VCaP (cell line): ENCODE measurements at regions not wholly inside any gene's neighbourhood (a gene's known extent, or its start where the extent isn't known, plus 50 kb on each side); places are given as distances from the start of the nearest gene placed in this dataset.
"Not testable (repeated sequence)": the region's sequence is repeated elsewhere in the genome, so short reads cannot be mapped to it uniquely, and the experiment has no call there.

ENCODE experiments used
- H3K27ac ChIP-seq: fragments of 450-650 bp; 2 replicates; pipeline ENCODE4 v1.5.1; 2017
- TF ChIP-seq, protein P1 (sequence below): fragments of 450-650 bp; conservative IDR thresholded peaks from 2 replicates; pipeline ENCODE4 v1.5.1; 2017; ENCODE audit warnings: mild to moderate bottlenecking, moderate library complexity

DNA sequence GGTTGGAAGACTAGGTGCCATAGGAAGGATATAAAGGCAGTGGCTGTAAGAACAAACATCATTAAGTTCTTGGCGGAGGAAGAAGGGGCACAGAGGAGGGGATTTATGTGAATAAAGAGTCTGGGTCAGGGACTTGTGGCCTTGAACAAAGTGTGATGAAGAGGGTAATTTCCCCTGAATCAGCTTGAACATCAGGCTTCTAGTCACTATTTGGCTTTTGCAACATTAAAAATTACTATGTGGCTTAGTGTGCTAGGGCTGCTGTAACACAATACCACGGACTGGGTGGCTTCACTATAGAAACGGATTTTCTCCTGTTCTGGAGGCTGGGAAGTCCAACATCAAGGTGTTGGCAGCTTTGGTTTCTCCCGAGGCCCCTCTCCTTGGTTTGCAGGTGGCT lies 70.5 kb upstream of the CNIH3 start:
- H3K27ac ChIP-seq, result no peak overlapping the region
- TF ChIP-seq, protein P1, sequence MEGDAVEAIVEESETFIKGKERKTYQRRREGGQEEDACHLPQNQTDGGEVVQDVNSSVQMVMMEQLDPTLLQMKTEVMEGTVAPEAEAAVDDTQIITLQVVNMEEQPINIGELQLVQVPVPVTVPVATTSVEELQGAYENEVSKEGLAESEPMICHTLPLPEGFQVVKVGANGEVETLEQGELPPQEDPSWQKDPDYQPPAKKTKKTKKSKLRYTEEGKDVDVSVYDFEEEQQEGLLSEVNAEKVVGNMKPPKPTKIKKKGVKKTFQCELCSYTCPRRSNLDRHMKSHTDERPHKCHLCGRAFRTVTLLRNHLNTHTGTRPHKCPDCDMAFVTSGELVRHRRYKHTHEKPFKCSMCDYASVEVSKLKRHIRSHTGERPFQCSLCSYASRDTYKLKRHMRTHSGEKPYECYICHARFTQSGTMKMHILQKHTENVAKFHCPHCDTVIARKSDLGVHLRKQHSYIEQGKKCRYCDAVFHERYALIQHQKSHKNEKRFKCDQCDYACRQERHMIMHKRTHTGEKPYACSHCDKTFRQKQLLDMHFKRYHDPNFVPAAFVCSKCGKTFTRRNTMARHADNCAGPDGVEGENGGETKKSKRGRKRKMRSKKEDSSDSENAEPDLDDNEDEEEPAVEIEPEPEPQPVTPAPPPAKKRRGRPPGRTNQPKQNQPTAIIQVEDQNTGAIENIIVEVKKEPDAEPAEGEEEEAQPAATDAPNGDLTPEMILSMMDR, result no peak

DNA sequence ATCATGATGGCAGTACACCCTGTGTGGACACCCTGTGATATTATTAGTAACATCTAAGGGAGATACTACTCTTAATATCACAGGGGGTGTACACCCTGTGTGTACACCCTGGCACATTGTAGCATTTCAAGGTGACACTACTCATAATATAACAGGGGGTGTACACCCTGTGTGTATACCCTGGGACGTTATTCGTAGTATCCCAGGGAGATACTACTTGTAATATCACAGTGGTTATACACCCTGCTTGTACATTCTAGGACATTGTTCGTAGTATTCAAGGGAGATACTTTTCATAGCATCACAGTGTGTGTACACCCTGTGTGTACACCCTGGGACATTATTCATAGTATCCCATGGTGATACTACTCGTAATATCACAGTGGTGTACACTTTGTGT lies 67.4 kb upstream of the CNIH3 start:
- TF ChIP-seq, protein P1, result no peak
- H3K27ac ChIP-seq, result no peak overlapping the region

DNA sequence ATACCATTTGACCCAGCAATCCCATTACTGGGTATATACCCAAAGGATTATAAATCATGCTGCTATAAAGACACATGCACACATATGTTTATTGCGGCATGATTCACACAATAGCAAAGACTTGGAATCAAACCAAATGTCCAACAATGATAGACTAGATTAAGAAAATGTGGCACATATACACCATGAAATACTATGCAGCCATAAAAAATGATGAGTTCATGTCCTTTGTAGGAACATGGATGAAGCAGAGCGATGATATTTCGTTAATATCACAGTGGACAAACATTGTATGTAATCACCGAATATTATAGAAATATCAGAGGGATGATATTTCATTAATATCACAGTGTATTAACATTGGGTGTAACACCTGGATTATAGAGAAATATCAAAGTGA lies 64.9 kb upstream of the CNIH3 start:
- not testable (repeated sequence) for H3K27ac ChIP-seq

DNA sequence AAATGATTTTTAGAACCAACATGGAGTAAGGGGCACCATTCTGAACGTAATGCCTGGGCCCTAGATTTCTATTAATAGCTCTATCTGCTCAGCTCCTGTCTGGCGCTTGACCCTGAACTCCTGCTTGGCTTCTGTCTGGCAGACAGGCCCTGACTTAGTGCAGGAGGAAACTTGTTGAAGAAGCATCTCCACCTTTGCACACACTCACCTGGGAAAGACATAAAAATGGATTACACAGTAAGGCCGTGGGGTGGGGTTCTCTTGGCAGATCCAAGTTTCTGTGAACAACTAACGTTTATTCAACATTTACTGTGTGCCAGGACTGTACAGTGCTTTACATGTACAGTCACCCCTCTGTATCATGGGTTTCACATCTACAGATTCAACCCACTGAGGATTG lies 62.1 kb upstream of the CNIH3 start:
- H3K27ac ChIP-seq, result no peak overlapping the region
- TF ChIP-seq, protein P1, result no peak

DNA sequence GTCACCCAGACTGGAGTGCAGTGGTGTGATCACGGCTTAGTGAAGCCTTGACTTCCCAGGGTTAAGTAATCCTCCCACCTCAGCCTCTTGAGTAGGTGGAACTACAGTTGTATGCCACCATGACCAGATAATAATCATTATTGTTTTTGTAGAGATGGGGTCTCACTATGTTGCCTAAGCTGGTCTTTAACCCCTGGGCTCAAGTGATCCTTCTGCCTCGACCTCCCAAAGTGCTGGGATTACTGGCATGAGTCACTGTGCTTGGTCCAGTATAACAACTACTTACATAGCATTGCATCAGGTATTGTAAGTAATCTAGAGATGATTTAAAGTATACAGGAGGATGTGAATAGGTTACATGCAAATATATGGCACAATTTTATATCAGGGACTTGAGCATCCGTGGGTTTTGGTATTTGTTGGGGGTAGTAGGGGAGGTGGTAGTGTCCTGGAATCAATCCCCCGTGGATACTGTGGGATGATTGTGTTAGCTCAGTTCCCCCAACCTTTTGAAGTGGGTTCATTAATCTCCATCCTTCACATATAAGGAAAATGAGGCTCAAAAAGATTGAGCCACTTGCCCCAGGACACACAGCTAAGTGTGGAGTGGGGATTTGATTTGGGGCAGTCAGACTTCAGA lies 61.4 kb upstream of the CNIH3 start:
- no peak overlapping the region for H3K27ac ChIP-seq
- TF ChIP-seq, protein P1, result no peak

DNA sequence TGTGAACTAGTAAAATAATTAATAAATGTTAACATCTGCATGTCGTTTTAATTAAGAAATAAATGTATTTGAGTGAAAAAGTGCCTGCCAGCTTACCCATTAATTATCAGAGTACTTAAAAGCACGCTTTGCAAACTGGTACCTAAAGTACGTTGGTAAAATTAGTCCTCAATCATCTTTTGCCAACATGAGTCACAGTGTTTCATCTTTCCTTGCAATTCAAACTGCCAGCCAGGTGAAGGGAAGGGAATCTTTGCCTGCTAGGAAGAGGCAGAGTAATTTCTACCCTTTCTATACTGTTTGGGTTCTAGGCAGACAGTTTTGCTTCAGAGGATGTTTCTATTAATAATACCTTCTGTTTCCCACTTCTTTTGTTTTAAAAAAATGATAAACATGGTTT lies 57.2 kb upstream of the CNIH3 start:
- H3K27ac ChIP-seq, result no peak overlapping the region
- TF ChIP-seq, protein P1, result no peak

DNA sequence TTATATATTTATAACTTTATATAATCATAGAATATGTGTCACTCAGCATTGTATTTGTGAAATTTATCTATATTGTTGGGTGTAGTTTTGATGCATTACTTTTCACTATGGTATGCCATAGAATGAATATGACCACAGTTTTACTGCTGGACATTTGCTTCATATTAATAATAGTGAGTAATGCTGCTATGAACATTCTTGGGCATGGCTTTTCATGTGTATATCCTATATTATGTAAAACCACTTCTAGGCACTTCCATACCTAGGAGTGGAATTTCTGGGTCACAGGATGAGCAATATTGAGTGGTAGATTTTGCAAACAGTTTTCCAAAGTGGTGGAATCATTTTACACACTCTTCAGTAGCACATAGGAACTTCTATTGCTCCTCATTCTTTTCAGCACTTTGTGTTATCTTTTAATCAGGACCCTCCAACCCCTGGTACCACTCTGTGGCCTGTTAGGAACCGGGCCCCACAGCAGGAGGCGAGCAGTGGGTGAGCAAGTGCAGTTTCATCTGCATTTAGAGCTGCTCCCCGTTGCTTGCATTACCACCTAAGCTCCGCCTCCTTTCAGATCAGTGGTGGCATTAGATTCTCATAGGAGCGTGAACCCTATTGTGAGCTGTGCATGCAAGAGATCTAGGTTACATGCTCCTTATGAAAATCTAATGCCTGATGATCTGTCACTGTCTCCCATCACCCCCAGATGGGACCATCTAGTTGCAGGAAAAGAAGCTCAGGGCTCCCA lies 56.0 kb upstream of the CNIH3 start:
- H3K27ac ChIP-seq, result no peak overlapping the region
- TF ChIP-seq, protein P1, result no peak

DNA sequence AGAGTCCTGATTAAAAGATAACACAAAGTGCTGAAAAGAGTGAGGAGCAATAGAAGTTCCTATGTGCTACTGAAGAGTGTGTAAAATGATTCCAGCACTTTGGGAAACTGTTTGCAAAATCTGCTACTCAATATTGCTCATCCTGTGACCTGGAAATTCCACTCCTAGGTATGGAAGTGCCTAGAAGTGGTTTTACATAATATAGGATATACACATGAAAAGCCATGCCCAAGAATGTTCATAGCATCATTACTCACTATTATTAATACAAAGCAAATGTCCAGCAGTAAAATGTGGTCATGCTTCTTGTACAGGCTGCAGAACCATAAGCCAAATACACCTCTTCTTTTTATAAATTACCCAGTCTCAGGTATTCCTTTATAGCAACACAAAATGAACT lies 53.2 kb upstream of the CNIH3 start:
- not testable (repeated sequence) for H3K27ac ChIP-seq
